GM10266 (cell line): ENCODE measurements at regions not wholly inside any gene's neighbourhood (a gene's known extent, or its start where the extent isn't known, plus 50 kb on each side); places are given as distances from the start of the nearest gene placed in this dataset.

Source experiments
- DNase-seq: peaks from one replicate; pipeline ENCODE4 v3.0.0; 2012; ENCODE audit errors: extremely low spot score
- CTCF ChIP-seq: IDR thresholded peaks from 2 replicates; pipeline ENCODE4 v1.5.1; 2012; ENCODE audit warnings: mild to moderate bottlenecking, low read depth; ENCODE audit not compliant: control insufficient read depth, insufficient read depth; ENCODE audit errors: missing control alignments

- DNase-seq: no peak
- no peak for TF ChIP-seq CTCF
Observed at GRCh38 chr3:94573337-94573736, 510.5 kb downstream of the NSUN3 start.

GRCh38 chr3:94587291-94587690 lies 524.4 kb downstream of the NSUN3 start:
- TF ChIP-seq CTCF: no peak

GRCh38 chr3:94593526-94594150 lies 530.8 kb downstream of the NSUN3 start:
- no peak for DNase-seq
- no peak for TF ChIP-seq CTCF

More at GRCh38 chr3:94587291-94587690, 524.4 kb downstream of the NSUN3 start:
- DNase-seq: no peak

GRCh38 chr3:94596141-94596540 lies 533.3 kb downstream of the NSUN3 start:
- no peak for TF ChIP-seq CTCF
- no peak for DNase-seq

GRCh38 chr3:94596887-94597566 lies 534.2 kb downstream of the NSUN3 start:
- DNase-seq: no peak
- TF ChIP-seq CTCF: no peak

GRCh38 chr3:94607778-94608177 lies 544.9 kb downstream of the NSUN3 start:
- TF ChIP-seq CTCF: no peak
- DNase-seq: no peak

- no peak for TF ChIP-seq CTCF
- DNase-seq: no peak
Observed at GRCh38 chr3:94609908-94610307, 547.0 kb downstream of the NSUN3 start.
